HEK293 (cell line): ENCODE measurements at regions not wholly inside any gene's neighbourhood (a gene's known extent, or its start where the extent isn't known, plus 50 kb on each side); places are given as distances from the start of the nearest gene placed in this dataset.

Source experiments
- CTCF ChIP-seq: fragments of 450-650 bp; formaldehyde crosslinking; IDR thresholded peaks from 2 replicates; pipeline ENCODE4 v1.5.1; 2016; ENCODE audit warnings: missing biosample characterization, missing genetic modification characterization
- MYNN ChIP-seq: fragments of 450-650 bp; formaldehyde crosslinking; IDR thresholded peaks from 2 replicates; pipeline ENCODE4 v1.5.1; 2016; ENCODE audit warnings: missing biosample characterization, missing genetic modification characterization, borderline replicate concordance
- OSR2 ChIP-seq: fragments of 450-650 bp; formaldehyde crosslinking; IDR thresholded peaks from 2 replicates; pipeline ENCODE4 v1.5.1; 2016; ENCODE audit warnings: missing biosample characterization, missing genetic modification characterization
- PRDM10 ChIP-seq: fragments of 450-650 bp; formaldehyde crosslinking; IDR thresholded peaks from 2 replicates; pipeline ENCODE4 v1.5.1; 2016; ENCODE audit warnings: missing biosample characterization, missing genetic modification characterization
- SCRT1 ChIP-seq: fragments of 450-650 bp; formaldehyde crosslinking; IDR thresholded peaks from 2 replicates; pipeline ENCODE4 v1.5.1; 2016; ENCODE audit warnings: missing biosample characterization, missing genetic modification characterization, borderline replicate concordance
- SP7 ChIP-seq: fragments of 450-650 bp; formaldehyde crosslinking; IDR thresholded peaks from 2 replicates; pipeline ENCODE4 v1.5.1; 2016; ENCODE audit warnings: missing biosample characterization, missing genetic modification characterization
- ZNF114 ChIP-seq: fragments of 450-650 bp; formaldehyde crosslinking; IDR thresholded peaks from 2 replicates; pipeline ENCODE4 v1.5.0; 2017; ENCODE audit warnings: missing biosample characterization, missing genetic modification characterization
- ZNF121 ChIP-seq: fragments of 450-650 bp; formaldehyde crosslinking; IDR thresholded peaks from 2 replicates; pipeline ENCODE4 v1.5.1; 2016; ENCODE audit warnings: missing biosample characterization, missing genetic modification characterization
- ZNF239 ChIP-seq: fragments of 450-650 bp; formaldehyde crosslinking; IDR thresholded peaks from 2 replicates; pipeline ENCODE4 v1.5.1; 2016; ENCODE audit warnings: missing biosample characterization, missing genetic modification characterization
- ZNF24 ChIP-seq: fragments of 450-650 bp; formaldehyde crosslinking; IDR thresholded peaks from 2 replicates; pipeline ENCODE4 v1.5.1; 2016; ENCODE audit warnings: missing biosample characterization, missing genetic modification characterization
- ZNF488 ChIP-seq: fragments of 450-650 bp; formaldehyde crosslinking; IDR thresholded peaks from 2 replicates; pipeline ENCODE4 v1.5.1; 2016; ENCODE audit warnings: missing biosample characterization, missing genetic modification characterization
- ZNF585B ChIP-seq: fragments of 450-650 bp; formaldehyde crosslinking; IDR thresholded peaks from 2 replicates; pipeline ENCODE4 v1.5.1; 2016; ENCODE audit warnings: missing biosample characterization, missing genetic modification characterization
- ZNF677 ChIP-seq: fragments of 450-650 bp; IDR thresholded peaks from 2 replicates; pipeline ENCODE4 v1.5.0; 2018; ENCODE audit warnings: missing biosample characterization, mild to moderate bottlenecking, missing genetic modification characterization, moderate library complexity

- TF ChIP-seq ZNF114, result no peak
- no peak for TF ChIP-seq PRDM10
- no peak for TF ChIP-seq CTCF
- TF ChIP-seq ZNF488 (tag by site-specific recombination), result no peak
- TF ChIP-seq ZNF585B (tag by site-specific recombination), result no peak
- no peak for TF ChIP-seq MYNN (tag by site-specific recombination)
- no peak for TF ChIP-seq OSR2 (tag by site-specific recombination)
- no peak for TF ChIP-seq ZNF239 (tag by site-specific recombination)
- TF ChIP-seq SP7 (tag by site-specific recombination), result no peak
- no peak for TF ChIP-seq ZNF121 (tag by site-specific recombination)
- TF ChIP-seq ZNF24 (tag by site-specific recombination), result no peak
- TF ChIP-seq ZNF677 (tag by site-specific recombination), result no peak
- no peak for TF ChIP-seq SCRT1 (tag by site-specific recombination)
These were observed 219.2 kb downstream of the ETV1 start for GRCh38 chr7:13770305-13770704.
